ENCODE measurements at regions not wholly inside any gene's neighbourhood (a gene's known extent, or its start where the extent isn't known, plus 50 kb on each side); places are given as distances from the start of the nearest gene placed in this dataset.
"Not testable (repeated sequence)": the region's sequence is repeated elsewhere in the genome, so short reads cannot be mapped to it uniquely, and the experiment has no call there.

DNA sequence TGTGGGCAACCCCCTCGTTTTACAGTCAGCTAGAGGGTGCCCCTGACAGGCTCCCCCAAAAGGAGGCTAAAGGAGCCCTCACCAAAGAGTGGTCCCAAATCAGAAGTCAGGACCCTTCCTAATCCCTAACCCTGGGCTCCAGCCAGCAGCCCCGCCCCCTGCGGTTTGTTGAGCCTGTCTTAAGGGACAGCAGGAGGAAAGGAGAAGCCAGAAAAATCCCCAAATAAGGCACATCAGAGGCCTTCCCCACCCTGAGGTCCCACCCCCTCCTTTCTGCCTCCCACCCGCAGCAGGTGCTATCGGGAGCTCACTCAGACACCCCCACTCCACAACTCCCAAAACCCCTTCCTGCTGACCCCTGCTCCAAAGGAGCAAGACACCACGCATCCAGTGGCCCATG, 127.2 kb downstream of the TNFRSF13B start:
- not testable (repeated sequence) for DNase-seq (ENCODE audit: low read depth in 4 of 4, low spot score in 3 of 4)

DNA sequence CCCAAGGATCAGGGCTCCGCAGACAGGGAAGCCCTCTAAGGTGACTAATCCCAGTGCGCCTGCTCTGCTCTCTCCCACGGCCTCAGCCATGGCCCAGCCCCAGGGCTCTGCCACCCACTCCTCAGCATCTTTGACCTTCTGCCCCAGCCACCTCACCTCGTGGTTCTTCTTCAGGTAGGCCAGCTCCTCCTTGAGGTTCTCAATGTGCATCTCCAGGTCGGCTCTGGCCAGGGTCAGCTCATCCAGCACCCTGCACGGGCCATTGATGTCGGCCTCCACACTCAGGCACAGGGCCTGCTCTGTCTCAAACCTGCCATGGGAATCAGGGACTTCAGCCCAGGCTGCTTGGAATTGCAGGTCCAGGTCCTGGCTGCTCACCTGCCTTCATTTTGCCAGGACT, 128.4 kb downstream of the TNFRSF13B start:
- DNase-seq (ENCODE audit: low read depth in 4 of 4, low spot score in 3 of 4) = not testable (repeated sequence)

DNA sequence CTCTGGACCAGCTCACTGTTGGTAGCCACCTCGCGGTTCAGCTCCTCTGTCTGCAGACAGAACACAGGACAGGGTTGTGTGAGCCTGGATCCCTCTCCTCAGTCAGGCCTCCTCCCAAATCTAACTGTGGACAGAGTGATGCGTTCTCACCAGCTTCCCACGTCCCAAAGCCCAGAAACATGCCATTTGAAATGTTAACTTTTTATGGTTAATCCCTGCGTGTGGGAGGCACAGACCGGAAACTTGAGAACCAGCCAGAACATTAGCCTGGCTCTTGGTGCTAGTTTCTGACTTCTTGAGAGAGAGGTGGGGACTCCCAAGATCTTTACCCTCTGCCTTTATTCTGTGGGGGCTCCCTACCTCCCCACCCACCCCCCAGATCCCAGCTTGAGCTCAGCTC, 129.6 kb downstream of the TNFRSF13B start:
- not testable (repeated sequence) for DNase-seq (ENCODE audit: low read depth in 4 of 4, low spot score in 3 of 4)

DNA sequence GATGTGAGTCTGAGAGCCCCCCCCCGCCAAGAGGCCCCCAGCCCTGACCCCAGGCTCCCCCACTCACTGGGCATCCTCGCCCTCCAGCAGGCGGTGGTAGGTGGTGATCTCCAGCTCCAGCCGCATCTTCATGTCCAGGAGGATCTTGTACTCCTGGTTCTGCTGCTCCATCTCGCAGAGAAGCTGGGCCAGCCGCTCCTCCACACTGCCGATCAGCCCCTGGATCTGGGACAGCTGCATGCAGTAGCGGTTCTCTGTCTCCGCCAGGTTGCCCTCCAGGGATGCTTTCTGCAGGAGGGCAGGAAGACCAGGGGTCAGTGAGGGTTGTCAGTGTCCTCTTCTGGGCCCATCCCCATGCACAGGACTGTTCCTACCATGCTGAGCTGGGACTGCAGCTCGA, 130.0 kb downstream of the TNFRSF13B start:
- not testable (repeated sequence) for DNase-seq (ENCODE audit: low read depth in 4 of 4, low spot score in 3 of 4)

DNA sequence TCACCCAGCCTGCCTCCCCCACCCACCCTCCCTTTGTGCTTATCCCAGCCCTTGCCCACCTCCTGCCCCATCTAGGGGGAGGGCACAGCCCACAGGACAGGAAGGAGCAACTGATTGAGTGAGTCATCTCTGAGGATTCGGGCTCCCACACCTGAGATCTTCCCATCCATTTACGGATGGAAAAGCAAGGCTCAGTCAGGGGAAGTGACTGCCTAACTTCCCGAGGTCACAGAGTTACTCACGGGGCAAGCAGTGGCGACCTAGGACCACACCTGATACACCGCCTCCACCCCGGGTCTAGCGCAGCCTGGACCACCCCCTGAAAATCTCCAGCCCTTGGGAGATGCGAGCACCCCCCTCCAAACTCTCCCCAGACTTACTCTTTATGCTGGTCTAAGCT, 131.7 kb downstream of the TNFRSF13B start:
- not testable (repeated sequence) for DNase-seq (ENCODE audit: low read depth in 4 of 4, low spot score in 3 of 4)

DNA sequence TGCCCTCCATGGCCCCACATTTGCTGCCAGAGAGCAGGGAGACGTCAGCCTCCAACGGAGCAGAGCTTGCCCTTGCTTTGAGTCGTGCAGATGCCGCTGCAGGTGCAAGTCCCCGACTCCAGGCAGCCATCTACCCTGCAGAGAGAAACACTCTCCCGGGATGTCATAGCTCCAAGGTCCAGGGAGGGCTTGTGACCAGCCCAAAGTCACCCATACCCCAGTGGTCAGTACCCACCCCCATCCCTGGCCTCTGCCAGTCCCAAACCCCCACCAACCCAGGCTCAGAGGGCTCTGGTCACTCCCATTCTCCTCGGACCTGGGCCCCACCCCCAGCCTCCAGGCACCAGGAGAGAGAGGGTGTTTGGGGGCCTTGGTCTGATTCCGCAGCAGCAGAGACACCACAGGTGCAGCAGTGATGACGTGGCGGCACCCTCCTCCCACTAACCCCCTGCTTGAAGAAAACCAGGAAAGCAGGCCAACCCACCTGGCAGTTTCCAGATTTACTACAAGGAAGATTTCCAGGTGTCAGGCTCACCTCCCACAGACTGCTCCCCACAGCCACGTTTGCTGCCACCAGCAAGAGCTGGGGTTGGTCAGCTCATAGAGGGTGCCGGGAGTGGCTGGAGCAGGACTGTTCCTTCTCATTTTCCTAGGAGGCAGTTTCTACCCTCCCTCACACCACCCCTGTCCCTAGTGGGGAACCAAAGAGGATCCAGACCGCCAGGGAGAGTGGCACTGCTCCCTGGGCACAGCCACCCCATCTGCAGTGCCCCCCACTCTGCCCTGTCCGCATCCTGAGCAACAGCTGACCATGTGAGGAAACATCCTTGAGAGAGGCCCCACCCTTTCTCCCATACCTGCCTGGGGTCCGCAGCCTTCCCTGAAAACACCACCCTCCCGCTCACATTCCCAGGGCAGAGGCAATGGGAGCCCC, 132.4 kb downstream of the TNFRSF13B start:
- DNase-seq (ENCODE audit: low read depth in 4 of 4, low spot score in 3 of 4) = not testable (repeated sequence)

DNA sequence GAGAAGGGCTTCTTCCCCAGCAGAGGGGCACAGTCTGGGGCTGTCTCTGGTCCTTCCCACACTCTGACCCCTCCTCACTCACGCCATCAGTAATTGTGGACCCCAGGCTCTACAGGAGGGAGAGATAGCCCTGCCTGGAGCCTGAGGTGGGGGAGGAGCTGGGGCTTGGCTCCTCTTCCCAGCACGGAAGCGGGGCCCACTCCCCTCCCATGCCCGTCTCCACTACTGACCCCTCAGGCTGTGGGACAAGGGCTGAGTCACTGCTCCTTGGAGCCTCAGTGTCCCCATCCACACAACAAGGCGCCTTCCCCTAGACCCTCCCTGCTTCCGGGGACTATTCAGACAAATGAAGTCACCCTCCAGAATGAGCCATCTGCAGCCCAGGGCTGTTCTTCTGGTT, 133.1 kb downstream of the TNFRSF13B start:
- DNase-seq (ENCODE audit: low read depth in 4 of 4, low spot score in 3 of 4) = not testable (repeated sequence)

DNA sequence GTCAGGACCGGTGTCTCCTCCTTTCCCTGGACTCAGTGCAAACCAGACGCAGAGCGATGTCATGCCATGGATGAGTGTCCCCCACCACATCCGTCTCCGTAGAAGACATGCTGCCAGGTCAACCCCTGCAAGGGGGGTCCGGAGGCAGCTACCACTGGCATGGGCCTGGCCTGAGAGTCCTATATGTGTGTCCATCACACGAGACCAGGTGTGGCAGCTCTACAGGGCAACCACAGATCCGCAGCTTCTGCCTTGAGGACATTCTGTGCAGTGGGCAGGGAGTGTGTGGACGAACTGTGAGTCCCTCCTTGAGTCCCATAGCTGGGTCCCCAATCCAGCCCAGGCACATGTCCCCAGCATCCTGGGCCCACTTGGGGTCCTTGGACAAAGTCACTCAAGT, 133.6 kb downstream of the TNFRSF13B start:
- not testable (repeated sequence) for DNase-seq (ENCODE audit: low read depth in 4 of 4, low spot score in 3 of 4)

DNA sequence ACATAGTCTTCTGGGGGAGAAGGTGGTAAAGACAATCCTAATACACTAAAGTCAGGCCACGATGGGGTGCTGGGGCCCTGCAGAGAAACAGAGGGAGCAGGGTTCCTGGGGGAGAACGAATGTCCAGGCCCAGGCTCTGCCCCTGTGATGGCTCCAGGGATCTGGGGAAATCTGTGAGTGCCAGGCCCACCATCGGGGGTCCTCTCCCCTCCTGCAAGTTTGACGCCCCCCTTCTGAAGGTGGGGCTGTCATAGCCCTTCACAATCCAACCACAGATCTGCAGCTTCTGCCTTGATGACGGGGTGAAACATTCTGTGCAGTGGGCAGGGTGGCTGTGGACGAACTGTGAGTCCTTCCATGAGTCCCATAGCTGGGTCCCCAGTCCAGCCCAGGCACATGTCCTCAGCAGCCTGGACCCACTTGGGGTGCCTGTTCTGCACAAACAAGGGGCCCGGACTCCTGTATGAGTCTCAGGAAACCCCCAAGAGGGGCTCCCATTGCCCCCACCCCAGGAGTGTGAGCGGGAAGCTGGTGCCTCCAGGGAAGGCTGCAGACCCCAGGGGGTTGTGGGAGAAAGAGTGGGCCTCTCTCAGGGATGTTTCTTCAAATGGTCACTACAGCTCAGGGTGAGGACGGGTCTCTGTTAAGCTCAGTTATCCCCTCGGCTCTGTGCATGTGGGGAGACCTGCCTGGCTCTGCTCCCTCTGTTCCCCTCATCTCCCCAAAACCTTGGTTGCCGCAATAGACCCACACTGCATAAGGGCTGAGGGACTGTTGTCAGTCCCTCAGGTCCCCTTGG, 134.3 kb downstream of the TNFRSF13B start:
- DNase-seq (ENCODE audit: low read depth in 4 of 4, low spot score in 3 of 4) = not testable (repeated sequence)

DNA sequence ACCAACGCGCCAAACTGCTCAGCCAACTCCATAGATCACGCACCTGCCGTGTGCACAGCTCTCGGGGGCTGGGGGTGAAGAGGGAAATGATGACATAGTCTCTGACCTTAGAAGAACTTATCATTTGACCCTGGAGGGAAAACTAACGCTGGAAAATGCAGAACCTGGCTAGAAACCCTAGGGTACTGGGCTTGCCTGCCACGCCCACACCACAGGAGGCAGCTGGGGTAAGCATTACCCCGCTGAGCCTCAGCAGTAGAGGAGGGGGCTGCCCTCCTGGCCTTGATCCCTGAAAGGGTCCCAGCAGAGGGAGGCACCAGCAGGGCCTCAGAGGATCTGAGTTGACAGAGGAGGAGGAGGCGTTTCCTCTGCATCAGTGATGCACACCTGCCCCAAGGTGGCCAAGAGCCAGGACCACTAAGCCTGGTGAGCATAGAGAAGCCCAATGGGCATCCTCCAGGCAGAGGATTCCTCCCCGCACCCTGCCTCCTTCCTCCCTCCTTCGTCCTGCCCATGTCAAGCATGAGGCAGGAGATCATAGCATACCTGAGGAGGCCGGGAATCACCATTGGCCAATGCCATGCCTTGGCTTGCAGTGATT, 135.5 kb downstream of the TNFRSF13B start:
- not testable (repeated sequence) for DNase-seq (ENCODE audit: low read depth in 4 of 4, low spot score in 3 of 4)

DNA sequence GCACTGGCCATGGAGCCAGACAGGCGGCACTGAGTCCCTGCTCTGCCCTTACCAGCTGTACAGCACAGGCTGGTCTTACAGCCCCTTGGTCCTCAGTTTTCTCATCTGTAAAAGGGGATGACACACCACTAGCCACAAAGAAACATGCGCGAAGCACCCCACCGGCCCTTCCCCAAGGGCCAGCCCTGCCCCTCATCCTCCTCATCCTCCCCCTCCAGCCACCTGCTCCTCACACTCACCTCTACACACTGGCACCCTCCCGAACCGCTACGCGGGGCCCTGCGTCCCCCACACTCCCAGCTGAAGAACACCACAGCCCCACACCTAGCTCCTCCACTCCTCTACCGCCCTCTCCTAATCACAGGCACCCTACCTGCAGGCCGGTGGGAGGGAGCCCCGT, 138.4 kb downstream of the TNFRSF13B start:
- DNase-seq (ENCODE audit: low read depth in 4 of 4, low spot score in 3 of 4) = not testable (repeated sequence)

DNA sequence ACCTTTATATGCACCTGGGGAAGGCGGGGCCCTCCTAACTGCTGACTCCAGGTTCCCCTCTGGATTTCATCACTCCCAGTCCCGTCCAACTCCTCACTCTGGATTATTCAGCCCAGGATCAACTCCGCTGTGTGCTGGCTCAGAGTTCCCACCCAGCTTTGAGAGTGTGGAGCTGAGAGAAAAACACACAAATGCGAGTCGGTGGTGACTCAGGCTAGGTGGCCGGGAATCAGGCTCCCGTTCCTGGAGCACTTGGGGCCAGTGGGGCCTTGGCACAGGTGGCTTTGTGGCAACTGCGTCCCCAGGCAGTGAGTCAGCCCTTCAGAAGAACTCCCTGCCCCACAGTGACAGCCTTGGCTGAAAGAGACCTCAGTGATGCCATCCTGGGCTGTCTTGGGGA, 139.1 kb downstream of the TNFRSF13B start:
- not testable (repeated sequence) for DNase-seq (ENCODE audit: low read depth in 4 of 4, low spot score in 3 of 4)

DNA sequence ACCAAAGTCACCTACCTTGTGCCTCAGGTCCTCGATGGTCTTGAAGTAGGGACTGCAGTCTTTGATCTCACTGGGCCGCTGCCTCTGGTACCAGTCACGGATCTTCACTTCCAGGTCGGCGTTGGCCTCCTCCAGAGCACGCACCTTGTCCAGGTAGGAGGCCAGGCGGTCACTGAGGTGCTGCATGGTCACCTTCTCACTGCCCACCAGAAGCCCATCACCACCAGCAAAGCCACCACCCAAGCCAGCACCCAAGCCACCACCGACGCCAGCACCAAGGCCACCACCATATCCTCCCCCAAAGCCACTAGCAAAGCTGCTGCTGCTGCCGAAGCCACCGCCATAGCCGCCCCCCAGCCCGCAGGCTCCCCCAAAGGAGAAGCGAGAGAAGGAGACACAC, 139.7 kb downstream of the TNFRSF13B start:
- not testable (repeated sequence) for DNase-seq (ENCODE audit: low read depth in 4 of 4, low spot score in 3 of 4)

DNA sequence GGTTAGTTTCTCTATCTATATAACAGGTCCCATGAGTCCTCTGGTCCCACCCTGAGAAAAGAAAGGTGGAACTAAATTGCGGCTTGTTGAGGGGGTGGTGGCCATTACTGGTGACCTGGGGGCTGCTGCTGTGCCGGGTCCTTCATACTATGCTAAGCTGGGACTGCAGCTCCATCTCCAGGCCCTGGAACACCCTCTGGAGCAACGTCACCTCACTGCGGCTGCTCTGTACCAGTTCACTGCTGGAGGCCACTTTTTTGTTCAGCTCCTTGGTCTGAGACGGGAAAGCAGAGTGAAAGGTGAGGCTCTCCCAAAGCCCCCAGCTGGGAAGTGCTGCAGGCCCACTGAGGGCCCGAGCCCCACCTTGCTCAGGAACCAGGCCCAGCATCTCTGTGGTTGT, 140.7 kb downstream of the CCDC144A start:
- DNase-seq (ENCODE audit: low read depth in 4 of 4, low spot score in 3 of 4) = not testable (repeated sequence)

DNA sequence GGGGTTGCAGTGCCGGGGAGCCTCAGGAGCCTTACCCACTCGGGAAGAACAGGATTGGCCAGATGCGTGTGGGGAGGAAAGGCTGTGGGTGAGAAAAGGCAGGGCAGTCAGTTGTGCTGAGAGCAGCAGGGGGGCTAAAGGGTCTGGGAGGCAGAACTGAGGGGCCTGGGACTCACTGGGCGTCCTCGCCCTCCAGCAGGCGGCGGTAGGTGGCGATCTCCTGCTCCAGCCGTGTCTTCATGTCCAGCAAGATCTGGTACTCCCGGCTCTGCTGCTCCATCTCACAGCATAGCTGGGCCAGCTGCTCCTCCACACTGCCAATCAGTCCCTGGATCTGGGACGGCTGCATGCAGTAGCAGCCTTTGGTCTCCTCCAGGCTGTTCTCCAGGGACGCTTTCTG, 140.2 kb downstream of the CCDC144A start:
- DNase-seq (ENCODE audit: low read depth in 4 of 4, low spot score in 3 of 4) = not testable (repeated sequence)

All from right renal pelvis (tissue), 4 donors.